HepG2 (cell line): ENCODE measurements at regions not wholly inside any gene's neighbourhood (a gene's known extent, or its start where the extent isn't known, plus 50 kb on each side); places are given as distances from the start of the nearest gene placed in this dataset.

ENCODE experiments used
- BORCS8-MEF2B ChIP-seq: sonication (generic); formaldehyde crosslinking; IDR thresholded peaks from 2 replicates; pipeline ENCODE4 v1.8.0; 2022; ENCODE audit warnings: mild to moderate bottlenecking, missing genetic modification reagents
- FOXJ3 ChIP-seq: sonication (generic); formaldehyde crosslinking; IDR thresholded peaks from 2 replicates; pipeline ENCODE4 v1.4.0; 2020; ENCODE audit warnings: missing genetic modification reagents, mild to moderate bottlenecking, borderline replicate concordance
- NBN ChIP-seq: fragments of 450-650 bp; conservative IDR thresholded peaks from 2 replicates; pipeline ENCODE4 v1.6.1; 2017
- ZFP36L1 ChIP-seq: sonication (generic); formaldehyde crosslinking; IDR thresholded peaks from 2 replicates; pipeline ENCODE4 v1.8.0; 2022; ENCODE audit warnings: mild to moderate bottlenecking, missing genetic modification reagents, moderate library complexity
- ZNF460 ChIP-seq: sonication (generic); formaldehyde crosslinking; IDR thresholded peaks from 2 replicates; pipeline ENCODE4 v1.5.1; 2020; ENCODE audit warnings: missing genetic modification reagents, mild to moderate bottlenecking, borderline replicate concordance
- ZNF607 ChIP-seq: sonication (generic); formaldehyde crosslinking; IDR thresholded peaks from 2 replicates; pipeline ENCODE4 v1.5.1; 2020; ENCODE audit warnings: missing genetic modification reagents, mild to moderate bottlenecking, borderline replicate concordance
- TF ChIP-seq, protein P1 (sequence below): sonication (generic); formaldehyde crosslinking; IDR thresholded peaks from 2 replicates; pipeline ENCODE4 v1.5.1; 2020; ENCODE audit warnings: mild to moderate bottlenecking, missing genetic modification reagents, borderline replicate concordance
- TF ChIP-seq, protein P2 (sequence below): sonication (generic); formaldehyde crosslinking; IDR thresholded peaks from 2 replicates; pipeline ENCODE4 v1.4.0; 2020; ENCODE audit warnings: mild to moderate bottlenecking, missing genetic modification reagents
- TF ChIP-seq, protein P3 (sequence below): sonication (generic); formaldehyde crosslinking; IDR thresholded peaks from 2 replicates; pipeline ENCODE4 v1.5.1; 2020; ENCODE audit warnings: mild to moderate bottlenecking, missing genetic modification reagents, borderline replicate concordance
- TF ChIP-seq, protein P4 (sequence below): conservative IDR thresholded peaks from 2 replicates; pipeline ENCODE4 v1.6.1; 2018; ENCODE audit warnings: missing genetic modification reagents

DNA sequence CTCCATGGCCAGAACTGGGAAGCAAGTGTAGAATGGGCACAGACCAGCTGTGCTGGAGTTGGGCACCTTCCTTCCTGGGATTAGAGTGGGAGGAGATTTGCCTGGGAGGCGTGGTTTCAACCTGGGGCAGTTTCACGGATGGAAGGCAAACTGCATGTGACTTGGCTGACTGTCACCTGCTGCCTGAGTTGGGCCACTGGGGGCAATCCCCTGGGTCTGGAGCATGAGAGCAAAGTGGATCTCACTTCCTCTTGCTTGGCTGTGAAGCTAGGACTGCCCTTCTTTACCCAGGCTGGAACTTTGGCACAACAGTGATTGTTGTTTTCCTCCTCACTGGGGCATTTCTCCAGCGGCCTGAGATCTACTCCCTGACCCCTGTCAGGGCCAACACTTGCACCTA, 1247.0 kb upstream of the EPHA6 start (continued):
- TF ChIP-seq, protein P1, sequence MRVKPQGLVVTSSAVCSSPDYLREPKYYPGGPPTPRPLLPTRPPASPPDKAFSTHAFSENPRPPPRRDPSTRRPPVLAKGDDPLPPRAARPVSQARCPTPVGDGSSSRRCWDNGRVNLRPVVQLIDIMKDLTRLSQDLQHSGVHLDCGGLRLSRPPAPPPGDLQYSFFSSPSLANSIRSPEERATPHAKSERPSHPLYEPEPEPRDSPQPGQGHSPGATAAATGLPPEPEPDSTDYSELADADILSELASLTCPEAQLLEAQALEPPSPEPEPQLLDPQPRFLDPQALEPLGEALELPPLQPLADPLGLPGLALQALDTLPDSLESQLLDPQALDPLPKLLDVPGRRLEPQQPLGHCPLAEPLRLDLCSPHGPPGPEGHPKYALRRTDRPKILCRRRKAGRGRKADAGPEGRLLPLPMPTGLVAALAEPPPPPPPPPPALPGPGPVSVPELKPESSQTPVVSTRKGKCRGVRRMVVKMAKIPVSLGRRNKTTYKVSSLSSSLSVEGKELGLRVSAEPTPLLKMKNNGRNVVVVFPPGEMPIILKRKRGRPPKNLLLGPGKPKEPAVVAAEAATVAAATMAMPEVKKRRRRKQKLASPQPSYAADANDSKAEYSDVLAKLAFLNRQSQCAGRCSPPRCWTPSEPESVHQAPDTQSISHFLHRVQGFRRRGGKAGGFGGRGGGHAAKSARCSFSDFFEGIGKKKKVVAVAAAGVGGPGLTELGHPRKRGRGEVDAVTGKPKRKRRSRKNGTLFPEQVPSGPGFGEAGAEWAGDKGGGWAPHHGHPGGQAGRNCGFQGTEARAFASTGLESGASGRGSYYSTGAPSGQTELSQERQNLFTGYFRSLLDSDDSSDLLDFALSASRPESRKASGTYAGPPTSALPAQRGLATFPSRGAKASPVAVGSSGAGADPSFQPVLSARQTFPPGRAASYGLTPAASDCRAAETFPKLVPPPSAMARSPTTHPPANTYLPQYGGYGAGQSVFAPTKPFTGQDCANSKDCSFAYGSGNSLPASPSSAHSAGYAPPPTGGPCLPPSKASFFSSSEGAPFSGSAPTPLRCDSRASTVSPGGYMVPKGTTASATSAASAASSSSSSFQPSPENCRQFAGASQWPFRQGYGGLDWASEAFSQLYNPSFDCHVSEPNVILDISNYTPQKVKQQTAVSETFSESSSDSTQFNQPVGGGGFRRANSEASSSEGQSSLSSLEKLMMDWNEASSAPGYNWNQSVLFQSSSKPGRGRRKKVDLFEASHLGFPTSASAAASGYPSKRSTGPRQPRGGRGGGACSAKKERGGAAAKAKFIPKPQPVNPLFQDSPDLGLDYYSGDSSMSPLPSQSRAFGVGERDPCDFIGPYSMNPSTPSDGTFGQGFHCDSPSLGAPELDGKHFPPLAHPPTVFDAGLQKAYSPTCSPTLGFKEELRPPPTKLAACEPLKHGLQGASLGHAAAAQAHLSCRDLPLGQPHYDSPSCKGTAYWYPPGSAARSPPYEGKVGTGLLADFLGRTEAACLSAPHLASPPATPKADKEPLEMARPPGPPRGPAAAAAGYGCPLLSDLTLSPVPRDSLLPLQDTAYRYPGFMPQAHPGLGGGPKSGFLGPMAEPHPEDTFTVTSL (CRISPR knock-in tag), result no peak
- no peak for TF ChIP-seq ZNF460 (CRISPR knock-in tag)
- no peak for TF ChIP-seq ZNF607
- TF ChIP-seq NBN, result no peak
- TF ChIP-seq, protein P2, sequence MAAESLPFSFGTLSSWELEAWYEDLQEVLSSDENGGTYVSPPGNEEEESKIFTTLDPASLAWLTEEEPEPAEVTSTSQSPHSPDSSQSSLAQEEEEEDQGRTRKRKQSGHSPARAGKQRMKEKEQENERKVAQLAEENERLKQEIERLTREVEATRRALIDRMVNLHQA, result no peak
- no peak for TF ChIP-seq BORCS8-MEF2B (CRISPR knock-in tag)
- TF ChIP-seq, protein P3, sequence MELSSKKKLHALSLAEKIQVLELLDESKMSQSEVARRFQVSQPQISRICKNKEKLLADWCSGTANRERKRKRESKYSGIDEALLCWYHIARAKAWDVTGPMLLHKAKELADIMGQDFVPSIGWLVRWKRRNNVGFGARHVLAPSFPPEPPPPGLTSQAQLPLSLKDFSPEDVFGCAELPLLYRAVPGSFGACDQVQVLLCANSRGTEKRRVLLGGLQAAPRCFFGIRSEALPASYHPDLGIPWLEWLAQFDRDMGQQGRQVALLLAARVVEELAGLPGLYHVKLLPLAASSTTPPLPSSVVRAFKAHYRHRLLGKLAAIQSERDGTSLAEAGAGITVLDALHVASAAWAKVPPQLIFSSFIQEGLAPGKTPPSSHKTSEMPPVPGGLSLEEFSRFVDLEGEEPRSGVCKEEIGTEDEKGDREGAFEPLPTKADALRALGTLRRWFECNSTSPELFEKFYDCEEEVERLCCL (CRISPR knock-in tag), result no peak
- TF ChIP-seq FOXJ3, result no peak
- TF ChIP-seq, protein P4, sequence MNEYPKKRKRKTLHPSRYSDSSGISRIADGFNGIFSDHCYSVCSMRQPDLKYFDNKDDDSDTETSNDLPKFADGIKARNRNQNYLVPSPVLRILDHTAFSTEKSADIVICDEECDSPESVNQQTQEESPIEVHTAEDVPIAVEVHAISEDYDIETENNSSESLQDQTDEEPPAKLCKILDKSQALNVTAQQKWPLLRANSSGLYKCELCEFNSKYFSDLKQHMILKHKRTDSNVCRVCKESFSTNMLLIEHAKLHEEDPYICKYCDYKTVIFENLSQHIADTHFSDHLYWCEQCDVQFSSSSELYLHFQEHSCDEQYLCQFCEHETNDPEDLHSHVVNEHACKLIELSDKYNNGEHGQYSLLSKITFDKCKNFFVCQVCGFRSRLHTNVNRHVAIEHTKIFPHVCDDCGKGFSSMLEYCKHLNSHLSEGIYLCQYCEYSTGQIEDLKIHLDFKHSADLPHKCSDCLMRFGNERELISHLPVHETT (CRISPR knock-in tag), result no peak
- no peak for TF ChIP-seq ZFP36L1 (CRISPR knock-in tag)
